ENCODE measurements at regions not wholly inside any gene's neighbourhood (a gene's known extent, or its start where the extent isn't known, plus 50 kb on each side); places are given as distances from the start of the nearest gene placed in this dataset.
"Not testable (repeated sequence)": the region's sequence is repeated elsewhere in the genome, so short reads cannot be mapped to it uniquely, and the experiment has no call there.

DNA sequence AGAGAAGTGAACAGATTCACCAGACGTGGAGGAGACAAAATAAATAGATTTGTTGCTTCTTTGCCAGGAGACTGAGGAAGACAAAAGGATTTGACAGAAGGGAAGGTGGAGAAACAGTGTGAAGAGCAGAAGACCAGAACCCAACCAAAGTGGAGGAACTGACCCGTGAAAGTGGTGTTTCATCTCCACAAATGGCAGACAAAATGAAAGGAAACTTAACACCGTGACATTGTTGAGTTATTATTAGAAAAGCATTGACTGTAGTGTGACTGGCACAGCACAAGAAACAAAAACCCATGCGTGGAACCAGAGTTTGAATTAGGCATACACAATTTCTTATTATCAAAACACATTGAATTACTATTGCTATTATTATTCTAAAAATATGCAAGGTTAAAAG, 518.1 kb downstream of the TMEM121 start:
- DNase-seq: no peak

DNA sequence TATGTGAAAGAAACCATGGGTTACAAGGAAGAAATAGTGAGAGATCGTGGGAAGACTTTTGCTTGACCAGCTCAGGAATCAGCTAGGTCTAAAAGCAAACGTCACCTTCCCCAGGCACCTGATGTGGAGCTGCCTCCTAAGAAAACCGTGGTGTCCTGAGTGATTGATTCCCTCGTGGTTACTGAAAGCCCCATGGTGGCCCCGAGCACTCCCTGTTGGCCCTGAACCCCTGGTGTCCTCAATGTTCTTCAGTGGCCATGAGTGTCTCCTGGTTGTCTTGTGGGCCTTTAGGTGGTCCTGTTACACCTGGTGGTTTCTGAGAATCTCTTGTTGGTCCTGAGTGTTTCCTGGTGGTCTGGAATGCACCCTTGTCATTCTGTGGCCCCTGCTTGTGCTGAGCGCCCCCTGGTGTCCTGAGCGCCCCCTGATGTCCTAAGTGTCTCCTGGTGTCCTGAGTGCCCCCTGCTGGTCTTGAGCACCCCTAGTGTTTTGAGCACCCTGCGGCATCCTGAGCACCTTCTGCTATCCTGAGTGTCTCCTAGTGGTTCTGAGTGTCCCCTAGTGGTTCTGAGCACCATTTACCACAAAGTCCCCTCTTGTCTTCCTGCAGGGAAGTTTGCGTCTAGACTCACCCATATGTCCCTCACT, 518.7 kb downstream of the TMEM121 start:
- DNase-seq: peak; percentile 75

- DNase-seq: no peak
Measured at GRCh38 chr14:106051796-106052195, 525.4 kb downstream of the TMEM121 start.

DNA sequence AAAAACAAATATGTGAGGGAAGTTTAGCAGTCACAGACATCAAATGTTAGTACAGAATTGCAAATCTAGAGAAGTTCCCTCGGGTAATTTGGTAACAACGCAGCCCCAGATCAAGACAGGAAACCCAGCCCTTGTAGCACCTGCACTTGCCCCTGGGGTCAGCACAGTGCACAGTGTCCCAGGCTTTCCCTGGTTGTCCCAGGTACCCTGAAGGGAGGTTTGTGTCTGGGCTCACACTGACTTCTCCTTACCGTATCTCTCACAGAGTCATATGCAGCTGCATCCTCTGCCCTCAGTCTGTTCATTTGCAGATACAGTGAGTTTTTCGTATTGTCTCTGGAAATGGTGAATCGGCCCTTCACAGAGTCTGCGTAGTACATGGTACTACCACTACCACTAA, 528.9 kb downstream of the TMEM121 start:
- no peak for DNase-seq

GRCh38 chr14:106058342-106058741, 532.0 kb downstream of the TMEM121 start:
- DNase-seq: no peak

DNA sequence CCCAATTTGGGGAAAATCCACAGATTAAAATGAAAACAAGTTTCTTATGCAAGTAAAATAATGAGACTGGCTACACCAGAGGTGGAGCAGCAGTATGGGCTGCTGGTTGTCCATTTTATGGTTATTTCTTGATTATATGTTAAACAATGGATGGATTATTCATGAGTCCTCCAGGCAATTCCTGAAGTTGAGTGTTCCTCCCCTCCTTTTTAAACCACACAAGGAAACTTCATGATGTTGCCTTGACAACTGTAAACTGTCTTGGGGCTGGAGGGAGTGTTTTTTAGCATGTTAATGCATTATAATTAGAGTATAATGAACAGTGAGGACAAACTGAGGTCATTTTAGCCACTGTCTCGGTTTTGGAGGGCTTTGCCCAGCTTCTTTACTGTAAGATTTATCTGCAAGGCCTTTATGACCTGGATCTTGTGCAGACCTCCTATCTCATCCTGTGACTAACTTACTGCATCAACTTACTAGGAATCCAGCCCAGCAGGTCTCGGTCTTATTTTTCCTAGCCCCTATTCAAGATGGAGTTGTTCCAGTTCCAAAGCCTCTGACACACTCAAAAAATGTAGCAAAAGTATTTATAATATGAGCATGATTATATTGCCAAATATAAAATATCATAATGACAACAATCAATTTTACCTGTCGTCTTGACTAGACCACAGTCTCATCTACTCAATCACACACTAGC, 534.0 kb downstream of the TMEM121 start:
- no peak for DNase-seq

DNA sequence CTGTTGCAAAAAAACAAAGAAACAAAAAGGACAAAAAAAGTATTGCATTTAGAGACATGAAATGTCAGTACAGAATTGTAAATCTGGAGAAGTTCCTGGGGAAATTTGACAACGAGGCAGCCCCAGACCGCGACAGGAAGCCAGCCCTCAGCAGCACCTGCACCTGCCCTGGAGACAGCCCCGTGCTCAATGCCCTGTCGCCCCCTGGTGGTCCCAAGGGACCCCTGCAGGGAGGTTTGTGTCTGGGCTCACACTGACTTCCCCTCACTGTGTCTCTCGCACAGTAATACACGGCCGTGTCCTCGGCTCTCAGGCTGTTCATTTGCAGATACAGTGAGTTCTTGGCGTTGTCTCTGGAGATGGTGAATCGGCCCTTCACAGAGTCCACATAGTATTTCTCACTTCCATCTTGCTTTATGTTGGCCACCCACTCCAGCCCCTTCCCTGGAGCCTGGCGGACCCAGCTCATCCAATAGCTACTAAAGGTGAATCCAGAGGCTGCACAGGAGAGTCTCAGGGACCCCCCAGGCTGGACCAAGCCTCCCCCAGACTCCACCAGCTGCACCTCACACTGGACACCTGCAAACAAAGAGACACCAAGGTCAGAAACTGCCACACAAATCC, 535.6 kb downstream of the TMEM121 start:
- DNase-seq: peak; percentile 71

GRCh38 chr14:106062502-106063272, 536.3 kb downstream of the TMEM121 start:
- no peak for DNase-seq

GRCh38 chr14:106067935-106068334, 541.6 kb downstream of the TMEM121 start:
- no peak for DNase-seq

DNA sequence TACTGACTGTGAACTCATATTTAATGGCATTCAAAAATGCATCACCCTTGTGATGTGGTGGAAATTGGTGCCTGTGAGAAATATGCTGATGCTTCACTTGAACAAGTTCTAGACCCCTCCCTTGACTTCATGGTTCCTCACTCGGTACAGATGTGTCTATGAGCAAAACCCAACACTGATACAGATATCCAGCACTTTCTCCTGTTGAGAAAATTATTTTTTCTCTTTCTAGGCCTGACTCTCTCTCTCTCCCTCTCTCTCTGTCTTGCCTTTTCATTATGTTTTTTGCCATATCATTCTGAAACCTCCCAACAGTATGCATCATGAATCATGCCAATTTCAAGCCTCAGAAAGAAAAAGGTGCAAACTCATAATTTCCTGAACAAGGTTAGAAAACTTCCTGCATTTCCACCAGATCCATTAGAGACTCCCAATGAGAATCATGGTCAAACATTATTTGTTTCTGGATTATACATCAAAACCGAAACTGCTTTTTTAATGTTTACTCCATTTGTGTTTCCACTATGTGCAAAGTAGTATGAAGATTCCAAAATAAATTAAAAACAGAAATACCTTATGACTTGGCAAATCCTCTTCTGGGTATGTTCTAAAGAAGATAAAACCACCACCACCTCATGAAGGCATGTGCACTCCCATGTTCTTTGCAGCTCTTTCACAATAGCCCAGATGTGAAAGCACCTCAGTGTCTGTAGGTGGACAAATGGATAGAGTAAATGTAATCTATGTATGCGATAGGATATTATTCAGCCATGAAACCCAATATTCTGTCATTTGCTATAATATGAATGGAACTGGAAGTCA, 543.6 kb downstream of the TMEM121 start:
- DNase-seq: no peak

GRCh38 chr14:106080922-106081321, 554.5 kb downstream of the TMEM121 start:
- DNase-seq: no peak

DNA sequence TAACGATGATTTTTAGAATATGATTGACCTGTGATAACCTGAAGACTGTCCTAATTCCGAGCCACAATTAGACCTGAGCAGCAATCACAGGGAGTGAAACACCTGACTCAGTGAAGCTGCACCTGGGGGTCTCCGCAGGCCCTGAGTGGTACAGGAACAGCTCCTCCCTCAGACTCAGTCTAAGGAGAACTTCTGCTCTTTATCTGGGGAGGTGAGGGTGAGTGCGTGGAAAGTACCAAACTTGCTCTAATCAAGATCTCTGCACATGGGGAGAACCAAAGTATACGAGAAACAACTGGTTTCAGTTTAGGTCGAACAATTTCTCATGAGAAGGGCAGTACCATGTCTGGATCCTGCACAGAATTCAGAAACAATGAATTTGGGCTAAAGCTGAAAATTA, 555.3 kb downstream of the TMEM121 start:
- DNase-seq: not testable (repeated sequence)

DNA sequence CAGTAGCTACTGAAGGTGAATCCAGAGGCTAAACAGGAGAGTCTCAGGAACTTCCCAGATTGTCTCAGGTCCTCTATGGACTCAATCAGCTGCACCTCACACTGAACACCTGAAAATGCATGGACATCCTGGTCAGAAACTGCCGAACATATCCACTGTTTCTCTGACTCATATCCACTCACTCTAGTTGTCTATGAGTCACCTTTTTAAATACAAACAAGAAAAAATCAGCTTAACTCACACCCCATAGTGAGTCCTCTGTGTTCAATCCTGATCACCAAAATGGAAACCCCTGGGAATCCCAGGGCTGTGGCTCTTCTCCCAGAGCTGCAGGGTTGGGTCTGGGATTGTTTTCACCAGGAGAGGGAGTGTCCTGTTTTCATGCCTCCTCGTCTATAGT, 556.7 kb downstream of the TMEM121 start:
- DNase-seq: no peak

DNA sequence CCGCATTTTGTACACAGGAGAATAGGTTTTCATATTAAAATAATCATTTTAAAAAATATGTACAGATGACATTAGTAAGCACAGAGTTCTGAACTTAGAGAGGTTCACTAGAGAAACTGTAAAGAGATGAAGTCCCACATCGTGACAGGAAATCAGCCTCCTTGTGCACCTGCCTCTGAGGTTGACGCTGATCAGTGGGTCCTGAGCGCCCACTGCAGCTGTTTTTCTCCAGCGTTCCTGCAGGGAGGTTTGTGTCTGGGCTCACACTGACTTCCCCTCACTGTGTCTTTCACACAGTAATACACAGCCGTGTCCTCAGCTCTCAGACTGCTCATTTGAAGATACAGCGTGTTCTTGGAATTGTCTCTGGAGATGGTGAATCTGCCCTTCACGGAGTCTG, 561.5 kb downstream of the TMEM121 start:
- DNase-seq: no peak

DNA sequence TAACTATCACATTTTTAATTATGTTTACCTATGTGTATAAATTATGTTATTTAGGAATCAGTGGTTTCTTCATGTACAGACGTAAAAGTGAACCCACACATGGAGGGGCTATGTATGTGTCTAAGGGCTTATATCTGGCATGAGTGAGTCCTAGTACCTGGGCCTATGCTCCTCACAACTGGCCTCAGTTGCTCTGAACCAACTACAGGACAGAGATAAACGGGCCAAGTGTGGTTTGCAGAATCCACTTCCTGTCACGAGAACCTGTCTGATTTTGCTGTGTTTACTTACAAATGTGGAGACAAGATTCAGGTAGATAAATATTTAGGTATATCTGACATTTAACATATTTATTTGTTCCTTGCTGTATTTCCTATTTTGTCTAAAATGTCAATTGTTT, 562.5 kb downstream of the TMEM121 start:
- DNase-seq: not testable (repeated sequence)

GRCh38 chr14:106094654-106095189, 568.3 kb downstream of the TMEM121 start:
- DNase-seq: peak; percentile 68

- no peak for DNase-seq
Measured at GRCh38 chr14:106107703-106108102, 581.3 kb downstream of the TMEM121 start.

GRCh38 chr14:106109337-106109736, 583.0 kb downstream of the TMEM121 start:
- DNase-seq: no peak

DNA sequence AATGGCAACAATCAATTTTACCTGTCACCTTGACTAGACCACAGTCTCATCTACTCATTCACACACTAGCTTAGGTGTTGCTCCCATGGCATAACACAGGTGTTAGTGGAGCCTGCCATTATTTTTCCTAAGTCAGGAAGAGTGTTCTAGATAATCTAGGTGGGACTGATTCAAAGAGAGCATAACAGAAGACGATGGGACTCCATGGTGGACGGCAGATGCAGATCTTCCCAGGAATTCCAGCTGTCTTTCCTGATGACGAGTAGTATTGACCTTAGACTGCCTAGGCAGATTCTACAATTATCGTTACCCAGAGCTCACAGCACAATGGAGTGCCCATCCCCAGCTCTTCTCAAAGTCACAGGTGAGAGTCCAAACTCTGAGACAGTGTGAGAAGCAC, 589.0 kb downstream of the TMEM121 start:
- no peak for DNase-seq

DNA sequence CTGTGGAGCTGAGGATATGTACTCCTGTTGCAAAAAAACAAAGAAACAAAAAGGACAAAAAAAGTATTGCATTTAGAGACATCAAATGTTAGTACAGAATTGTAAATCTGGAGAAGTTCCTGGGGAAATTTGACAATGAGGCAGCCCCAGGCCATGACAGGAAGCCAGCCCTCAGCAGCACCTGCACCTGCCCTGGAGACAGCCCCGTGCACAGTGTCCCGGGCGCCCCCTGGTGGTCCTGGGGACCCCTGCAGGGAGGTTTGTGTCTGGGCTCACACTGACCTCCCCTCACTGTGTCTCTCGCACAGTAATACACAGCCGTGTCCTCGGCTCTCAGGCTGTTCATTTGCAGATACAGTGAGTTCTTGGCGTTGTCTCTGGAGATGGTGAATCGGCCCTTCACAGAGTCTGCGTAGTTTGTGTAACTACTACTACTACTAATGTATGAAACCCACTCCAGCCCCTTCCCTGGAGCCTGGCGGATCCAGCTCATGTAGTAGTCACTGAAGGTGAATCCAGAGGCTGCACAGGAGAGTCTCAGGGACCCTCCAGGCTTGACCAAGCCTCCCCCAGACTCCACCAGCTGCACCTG, 590.1 kb downstream of the TMEM121 start:
- peak; percentile 20 for DNase-seq

- DNase-seq: no peak
Measured at GRCh38 chr14:106120101-106120500, 593.7 kb downstream of the TMEM121 start.

DNA sequence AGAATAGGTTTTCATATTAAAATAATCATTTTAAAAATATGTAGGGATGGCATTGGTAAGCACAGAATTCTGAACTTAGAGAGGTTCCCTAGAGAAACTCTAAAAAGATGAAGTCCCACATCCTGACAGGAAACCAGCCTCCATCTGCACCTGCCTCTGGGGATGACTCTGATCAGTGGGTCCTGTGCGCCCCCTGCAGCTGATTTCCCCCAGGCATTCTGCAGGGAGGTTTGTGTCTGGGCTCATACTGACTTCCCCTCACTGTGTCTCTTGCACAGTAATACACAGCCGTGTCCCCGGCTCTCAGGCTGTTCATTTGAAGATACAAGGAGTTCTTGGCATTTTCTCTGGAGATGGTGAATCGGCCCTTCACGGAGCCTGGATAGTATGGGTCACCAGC, 602.9 kb downstream of the TMEM121 start:
- DNase-seq: no peak
